HCT116 (cell line): ENCODE measurements at regions not wholly inside any gene's neighbourhood (a gene's known extent, or its start where the extent isn't known, plus 50 kb on each side); places are given as distances from the start of the nearest gene placed in this dataset.

Experiments
- ATAC-seq: fragments of 200-7000 bp; cut with Tn5 transposase; 2 replicates; pipeline ENCODE4 v1.9.1; 2020; ENCODE audit warnings: mild to moderate bottlenecking, moderate library complexity
- BruUV-seq: library from RNA; stranded (reverse); fragments of 400-500 nt; replicated peaks from 2 replicates; lab custom pipeline; 2021; lab: Mats Ljungman, UMichigan
- CTCF ChIA-PET: fragments of 300-600 bp; sonication (Branson Sonifier 250); formaldehyde crosslinking; loops from one replicate; lab custom pipeline; 2021; ENCODE audit warnings: antibody characterized with exemption; lab: Charles Lee
- POLR2A ChIA-PET: fragments of 300-600, 350-600 bp; sonication (Branson Sonifier 250); formaldehyde crosslinking; loops from one replicate; lab custom pipeline; 2021; ENCODE audit warnings: antibody characterized with exemption; lab: Charles Lee
- RAD21 ChIA-PET, 2 experiments: fragments of 300-600 bp; sonication (Branson Sonifier 250); formaldehyde crosslinking; loops; one replicate each; lab custom pipeline; 2023; ENCODE audit warnings: low total read pairs in 2 of 2; ENCODE audit not compliant: uncharacterized antibody in 2 of 2, unreplicated experiment in 2 of 2, low non-redundant PET in 1 of 2; lab: Charles Lee
- DNase-seq: peaks from one replicate; pipeline ENCODE4 v3.0.0-alpha.2; 2010; ENCODE audit warnings: low read depth, low spot score
- H2AFZ ChIP-seq: fragments of 200-600 bp; shearing (Covaris generic), sonication (generic); 2 replicates; pipeline ENCODE4 v1.6.1; 2017; ENCODE audit warnings: low read depth, mixed run types, mixed read lengths, antibody characterized with exemption, low read length; ENCODE audit not compliant: poor library complexity, severe bottlenecking
- H3K27ac ChIP-seq: 2 replicates; pipeline ENCODE4 v1.5.1; 2012; ENCODE audit warnings: low read depth, low read length
- H3K27me3 ChIP-seq: fragments of 200-600 bp; sonication (generic); 2 replicates; pipeline ENCODE4 v1.6.1; 2016; ENCODE audit warnings: mixed run types, low read length, mixed read lengths; ENCODE audit not compliant: insufficient read depth
- H3K36me3 ChIP-seq, 2 experiments: fragments of 200-500 bp in 1 of 2; fragments of 200-600 bp in 1 of 2; sonication (Bioruptor generic) in 1 of 2; sonication (generic) in 1 of 2; 2 replicates each; pipeline versions ENCODE4 v1.5.1 to v1.6.1; 2014 to 2016; ENCODE audit warnings: low read length in 2 of 2, inconsistent platforms in 1 of 2, mixed read lengths in 1 of 2, mixed run types in 1 of 2; ENCODE audit not compliant: insufficient read depth in 2 of 2, control insufficient read depth in 1 of 2
- H3K4me1 ChIP-seq, 2 experiments: fragments of 200-600 bp in 1 of 2; sonication (generic) in 1 of 2; 2 replicates each; pipeline versions ENCODE4 v1.5.1 to v1.6.1; 2012 to 2017; ENCODE audit warnings: low read length in 2 of 2, inconsistent platforms in 1 of 2, mild to moderate bottlenecking in 1 of 2, mixed read lengths in 1 of 2, mixed run types in 1 of 2, moderate library complexity in 1 of 2; ENCODE audit not compliant: insufficient read depth in 2 of 2, control insufficient read depth in 1 of 2
- H3K4me2 ChIP-seq: fragments of 200-600 bp; sonication (generic); 2 replicates; pipeline ENCODE4 v1.6.1; 2017; ENCODE audit warnings: mixed run types, low read length, mixed read lengths
- H3K4me3 ChIP-seq, 2 experiments: fragments of 200-600 bp in 1 of 2; sonication (generic) in 1 of 2; replicated peaks in 1 of 2; 2 replicates each; pipeline ENCODE4 v1.5.1; 2011 to 2016; ENCODE audit warnings: low read length in 2 of 2, control low read depth in 1 of 2, low read depth in 1 of 2, mild to moderate bottlenecking in 1 of 2, mixed read lengths in 1 of 2, mixed run types in 1 of 2
- H3K79me2 ChIP-seq: fragments of 200-600 bp; sonication (generic); 2 replicates; pipeline ENCODE4 v1.6.1; 2017; ENCODE audit warnings: mild to moderate bottlenecking, mixed run types, low read length, moderate library complexity, mixed read lengths; ENCODE audit not compliant: insufficient read depth
- H3K9ac ChIP-seq: fragments of 200-600 bp; sonication (generic); 2 replicates; pipeline ENCODE4 v1.6.1; 2016; ENCODE audit warnings: low read length, mixed read lengths
- H3K9me2 ChIP-seq: fragments of 200-600 bp; sonication (generic), shearing (Covaris generic); 2 replicates; pipeline ENCODE4 v1.6.1; 2017; ENCODE audit warnings: mixed run types, mild to moderate bottlenecking, moderate library complexity; ENCODE audit not compliant: insufficient read depth
- H3K9me3 ChIP-seq, 2 experiments: fragments of 200-500 bp in 1 of 2; fragments of 200-600 bp in 1 of 2; sonication (Bioruptor generic) in 1 of 2; sonication (generic) in 1 of 2; 2 replicates each; pipeline ENCODE4 v1.6.1; 2014 to 2017; ENCODE audit warnings: low read length in 2 of 2, mixed read lengths in 2 of 2, inconsistent platforms in 1 of 2, low read depth in 1 of 2, mild to moderate bottlenecking in 1 of 2, mixed run types in 1 of 2, moderate library complexity in 1 of 2; ENCODE audit not compliant: control insufficient read depth in 1 of 2, insufficient read depth in 1 of 2
- H4K20me1 ChIP-seq: fragments of 200-600 bp; sonication (generic), shearing (Covaris generic); 2 replicates; pipeline ENCODE4 v1.6.1; 2017; ENCODE audit warnings: mixed run types, mild to moderate bottlenecking, moderate library complexity; ENCODE audit not compliant: insufficient read depth
- CBX3 ChIP-seq: IDR thresholded peaks from 2 replicates; pipeline ENCODE4 v1.6.1; 2012; ENCODE audit warnings: low read depth
- CEBPB ChIP-seq: IDR thresholded peaks from 2 replicates; pipeline ENCODE4 v1.6.1; 2012; ENCODE audit warnings: low read depth
- EGR1 ChIP-seq: IDR thresholded peaks from 2 replicates; pipeline ENCODE4 v1.6.1; 2012; ENCODE audit warnings: low read depth
- ELF1 ChIP-seq: IDR thresholded peaks from 2 replicates; pipeline ENCODE4 v1.6.1; 2012; ENCODE audit warnings: low read depth, borderline replicate concordance
- EZH2phosphoT487 ChIP-seq: fragments of 200-600 bp; IDR thresholded peaks from 2 replicates; pipeline ENCODE4 v1.6.1; 2018; ENCODE audit warnings: antibody characterized with exemption, borderline replicate concordance
- RAD21 ChIP-seq: IDR thresholded peaks from 2 replicates; pipeline ENCODE4 v1.6.1; 2012; ENCODE audit warnings: low read depth, mild to moderate bottlenecking
- SIN3A ChIP-seq: IDR thresholded peaks from 2 replicates; pipeline ENCODE4 v1.6.1; 2012; ENCODE audit warnings: low read depth
- SRF ChIP-seq: IDR thresholded peaks from 2 replicates; pipeline ENCODE4 v1.6.1; 2012; ENCODE audit warnings: low read depth
- YY1 ChIP-seq: IDR thresholded peaks from 2 replicates; pipeline ENCODE4 v1.6.1; 2011; ENCODE audit warnings: low read length, low read depth, moderate library complexity, mild to moderate bottlenecking; ENCODE audit not compliant: insufficient replicate concordance; ENCODE audit errors: extremely low read depth
- ZFX ChIP-seq: fragments of 450-650 bp; IDR thresholded peaks from 2 replicates; pipeline ENCODE4 v1.6.1; 2017
- ZNF274 ChIP-seq: fragments of 200-500 bp; sonication (Bioruptor generic); IDR thresholded peaks from 2 replicates; pipeline ENCODE4 v1.6.1; 2014; ENCODE audit warnings: mild to moderate bottlenecking, low read depth, low read length, inconsistent platforms
- intact Hi-C: fragments of 100-400 bp; cut with micrococcal nuclease; formaldehyde crosslinking; loops from 2 replicates; pipeline ENCODE4 v1.10.0; 2022
- TF ChIP-seq, protein P1 (sequence below): IDR thresholded peaks from 2 replicates; pipeline ENCODE4 v1.6.1; 2012
- TF ChIP-seq, protein P2 (sequence below): IDR thresholded peaks from 2 replicates; pipeline ENCODE4 v1.6.1; 2012
- TF ChIP-seq, protein P3 (sequence below): IDR thresholded peaks from 2 replicates; pipeline ENCODE4 v1.6.1; 2012; ENCODE audit warnings: low read depth

DNA sequence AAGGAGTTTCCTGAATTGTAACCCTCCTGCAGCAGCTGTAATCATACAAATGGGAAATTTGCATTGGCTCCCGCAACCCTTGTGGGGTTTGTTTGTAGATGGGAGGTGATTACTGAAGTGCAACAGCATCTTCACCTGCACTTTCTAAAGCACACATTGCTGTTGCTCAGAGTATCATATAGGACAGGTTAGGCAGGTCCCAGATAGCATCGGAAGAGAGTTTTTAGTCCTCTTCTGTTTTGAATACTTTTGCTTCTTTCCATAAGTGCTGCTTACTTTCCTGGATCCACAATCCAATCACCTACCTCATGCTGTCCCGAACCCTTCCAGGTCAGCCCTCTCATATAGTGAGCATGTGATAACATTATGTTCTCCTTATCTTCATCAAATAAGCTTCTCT, 300.4 kb downstream of the PTPRC start:
- BruUV-seq = no TSS peak
- ATAC-seq = no peak
- intact Hi-C loops = no loop called here
- TF ChIP-seq ELF1 = no peak
- TF ChIP-seq RAD21 = no peak
- TF ChIP-seq, protein P1, sequence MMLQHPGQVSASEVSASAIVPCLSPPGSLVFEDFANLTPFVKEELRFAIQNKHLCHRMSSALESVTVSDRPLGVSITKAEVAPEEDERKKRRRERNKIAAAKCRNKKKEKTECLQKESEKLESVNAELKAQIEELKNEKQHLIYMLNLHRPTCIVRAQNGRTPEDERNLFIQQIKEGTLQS = no peak
- no peak for TF ChIP-seq ZNF274
- TF ChIP-seq SRF = no peak
- Histone ChIP-seq H3K9me3 (no peaks in the 10 kb centered on the region), H3K27me3 (no peaks in the 10 kb centered on the region), H3K4me3 (no peak overlapping the region), H3K4me1 (peaks cover 8 to 30% of the 10 kb centered on the region in 2 experiments), H4K20me1 (no peaks in the 10 kb centered on the region), H3K9ac (no peak overlapping the region), H3K36me3 (no peaks in the 10 kb centered on the region), H3K4me2 (no peak overlapping the region), H3K27ac (no peak overlapping the region), H2AFZ (no peak overlapping the region), H3K79me2 (peaks cover 3% of the 10 kb centered on the region; the same call in 1 of the 2 replicates), H3K9me2 (no peaks in the 10 kb centered on the region)
- RAD21 ChIA-PET = no interaction called here
- CTCF ChIA-PET = no interaction called here
- POLR2A ChIA-PET = no interaction called here
- DNase-seq = no peak

DNA sequence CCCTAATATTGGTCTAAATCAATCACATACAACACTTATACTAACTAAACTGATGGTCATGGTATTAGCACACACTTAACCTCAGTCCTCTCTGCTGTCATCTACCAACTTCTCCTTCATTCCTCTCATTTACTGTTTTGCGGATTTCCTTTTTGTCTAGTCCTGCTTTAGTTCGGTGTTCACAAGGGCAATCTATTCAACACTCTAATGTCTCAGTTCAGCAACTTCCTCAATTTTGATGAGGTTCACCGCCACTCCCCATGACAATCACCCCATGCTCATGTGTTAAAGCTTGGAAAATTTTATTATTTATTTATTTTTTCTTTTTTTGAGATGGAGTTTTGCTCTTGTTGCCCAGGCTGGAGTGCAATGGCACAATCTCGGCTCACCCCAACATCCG, 301.1 kb downstream of the PTPRC start:
- Histone ChIP-seq H3K27me3 (no peaks in the 10 kb centered on the region), H3K4me1 (peaks cover 5 to 24% of the 10 kb centered on the region in 2 experiments; a peak in 2 of 4 replicates), H3K4me3 (no peak overlapping the region), H3K4me2 (no peak overlapping the region), H3K27ac (no peak overlapping the region), H2AFZ (no peak overlapping the region), H3K9me2 (no peaks in the 10 kb centered on the region), H3K79me2 (no peaks in the 10 kb centered on the region; the same call in 1 of the 2 replicates), H4K20me1 (no peaks in the 10 kb centered on the region), H3K9me3 (no peaks in the 10 kb centered on the region), H3K36me3 (no peaks in the 10 kb centered on the region), H3K9ac (no peak overlapping the region)
- CTCF ChIA-PET = no interaction called here
- POLR2A ChIA-PET = no interaction called here
- DNase-seq = no peak
- RAD21 ChIA-PET = no interaction called here
- no peak for ATAC-seq
- intact Hi-C loops = no loop called here
- BruUV-seq = no TSS peak
- no peak for TF ChIP-seq SIN3A
- no peak for TF ChIP-seq CEBPB
- no peak for TF ChIP-seq EGR1
- TF ChIP-seq EZH2phosphoT487 = no peak
- TF ChIP-seq SRF = no peak
- no peak for TF ChIP-seq ZNF274
- TF ChIP-seq ZFX = no peak
- TF ChIP-seq, protein P2, sequence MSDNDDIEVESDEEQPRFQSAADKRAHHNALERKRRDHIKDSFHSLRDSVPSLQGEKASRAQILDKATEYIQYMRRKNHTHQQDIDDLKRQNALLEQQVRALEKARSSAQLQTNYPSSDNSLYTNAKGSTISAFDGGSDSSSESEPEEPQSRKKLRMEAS = no peak
- no peak for TF ChIP-seq YY1
- TF ChIP-seq, protein P3, sequence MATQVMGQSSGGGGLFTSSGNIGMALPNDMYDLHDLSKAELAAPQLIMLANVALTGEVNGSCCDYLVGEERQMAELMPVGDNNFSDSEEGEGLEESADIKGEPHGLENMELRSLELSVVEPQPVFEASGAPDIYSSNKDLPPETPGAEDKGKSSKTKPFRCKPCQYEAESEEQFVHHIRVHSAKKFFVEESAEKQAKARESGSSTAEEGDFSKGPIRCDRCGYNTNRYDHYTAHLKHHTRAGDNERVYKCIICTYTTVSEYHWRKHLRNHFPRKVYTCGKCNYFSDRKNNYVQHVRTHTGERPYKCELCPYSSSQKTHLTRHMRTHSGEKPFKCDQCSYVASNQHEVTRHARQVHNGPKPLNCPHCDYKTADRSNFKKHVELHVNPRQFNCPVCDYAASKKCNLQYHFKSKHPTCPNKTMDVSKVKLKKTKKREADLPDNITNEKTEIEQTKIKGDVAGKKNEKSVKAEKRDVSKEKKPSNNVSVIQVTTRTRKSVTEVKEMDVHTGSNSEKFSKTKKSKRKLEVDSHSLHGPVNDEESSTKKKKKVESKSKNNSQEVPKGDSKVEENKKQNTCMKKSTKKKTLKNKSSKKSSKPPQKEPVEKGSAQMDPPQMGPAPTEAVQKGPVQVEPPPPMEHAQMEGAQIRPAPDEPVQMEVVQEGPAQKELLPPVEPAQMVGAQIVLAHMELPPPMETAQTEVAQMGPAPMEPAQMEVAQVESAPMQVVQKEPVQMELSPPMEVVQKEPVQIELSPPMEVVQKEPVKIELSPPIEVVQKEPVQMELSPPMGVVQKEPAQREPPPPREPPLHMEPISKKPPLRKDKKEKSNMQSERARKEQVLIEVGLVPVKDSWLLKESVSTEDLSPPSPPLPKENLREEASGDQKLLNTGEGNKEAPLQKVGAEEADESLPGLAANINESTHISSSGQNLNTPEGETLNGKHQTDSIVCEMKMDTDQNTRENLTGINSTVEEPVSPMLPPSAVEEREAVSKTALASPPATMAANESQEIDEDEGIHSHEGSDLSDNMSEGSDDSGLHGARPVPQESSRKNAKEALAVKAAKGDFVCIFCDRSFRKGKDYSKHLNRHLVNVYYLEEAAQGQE = no peak
- no peak for TF ChIP-seq RAD21
- TF ChIP-seq CBX3 = no peak
